ENCODE measurements at regions not wholly inside any gene's neighbourhood (a gene's known extent, or its start where the extent isn't known, plus 50 kb on each side); places are given as distances from the start of the nearest gene placed in this dataset.

GRCh38 chr9:90979639-90980038 is 178.0 kb downstream of the SYK start:
- no peak for TF ChIP-seq CTCF (IDR thresholded peaks at IDR 0.05)
- no peak for TF ChIP-seq EZH2 (IDR thresholded peaks at IDR 0.05; ENCODE audit: borderline replicate concordance, insufficient read depth, low read depth, low read length, poor library complexity, severe bottlenecking)
